ENCODE measurements at regions not wholly inside any gene's neighbourhood (a gene's known extent, or its start where the extent isn't known, plus 50 kb on each side); places are given as distances from the start of the nearest gene placed in this dataset.

- TF ChIP-seq CTCF (IDR thresholded peaks at IDR 0.05; ENCODE audit: low read length, missing control alignments) = no peak
- no peak for DNase-seq (ENCODE audit: low read depth)
- no peak overlapping the region for H3K4me3 ChIP-seq (replicated peaks; ENCODE audit: low read depth, low read length)
These were observed 297.6 kb downstream of the MTERF1 start for GRCh38 chr7:91582799-91583477.

GRCh38 chr7:91596287-91596686 is 284.2 kb downstream of the MTERF1 start:
- TF ChIP-seq CTCF (IDR thresholded peaks at IDR 0.05; ENCODE audit: low read length, missing control alignments) = no peak

GRCh38 chr7:91598791-91599190 is 281.7 kb downstream of the MTERF1 start:
- H3K4me3 ChIP-seq (replicated peaks; ENCODE audit: low read depth, low read length) = no peak overlapping the region
- no peak for TF ChIP-seq CTCF (IDR thresholded peaks at IDR 0.05; ENCODE audit: low read length, missing control alignments)
- DNase-seq (ENCODE audit: low read depth) = no peak

More at GRCh38 chr7:91596287-91596686, 284.2 kb downstream of the MTERF1 start:
- H3K4me3 ChIP-seq (replicated peaks; ENCODE audit: low read depth, low read length) = no peak overlapping the region
- peak; percentile 2 for DNase-seq (ENCODE audit: low read depth)

- H3K4me3 ChIP-seq (replicated peaks; ENCODE audit: low read depth, low read length) = no peak overlapping the region
- DNase-seq (ENCODE audit: low read depth) = no peak
- no peak for TF ChIP-seq CTCF (IDR thresholded peaks at IDR 0.05; ENCODE audit: low read length, missing control alignments)
These were observed 280.4 kb downstream of the MTERF1 start for GRCh38 chr7:91600112-91600511.

- DNase-seq (ENCODE audit: low read depth) = no peak
- no peak for TF ChIP-seq CTCF (IDR thresholded peaks at IDR 0.05; ENCODE audit: low read length, missing control alignments)
- no peak overlapping the region for H3K4me3 ChIP-seq (replicated peaks; ENCODE audit: low read depth, low read length)
These were observed 276.8 kb downstream of the MTERF1 start for GRCh38 chr7:91603707-91604106.

GRCh38 chr7:91608606-91609005 is 271.9 kb downstream of the MTERF1 start:
- TF ChIP-seq CTCF (IDR thresholded peaks at IDR 0.05; ENCODE audit: low read length, missing control alignments) = no peak
- H3K4me3 ChIP-seq (replicated peaks; ENCODE audit: low read depth, low read length) = no peak overlapping the region
- DNase-seq (ENCODE audit: low read depth) = no peak

- H3K4me3 ChIP-seq (replicated peaks; ENCODE audit: low read depth, low read length) = no peak overlapping the region
- no peak for TF ChIP-seq CTCF (IDR thresholded peaks at IDR 0.05; ENCODE audit: low read length, missing control alignments)
- DNase-seq (ENCODE audit: low read depth) = no peak
These were observed 271.0 kb downstream of the MTERF1 start for GRCh38 chr7:91609525-91609924.
